Colonic mucosa (tissue), 4 donors: ENCODE measurements at regions not wholly inside any gene's neighbourhood (a gene's known extent, or its start where the extent isn't known, plus 50 kb on each side); places are given as distances from the start of the nearest gene placed in this dataset.
"Not testable (repeated sequence)": the region's sequence is repeated elsewhere in the genome, so short reads cannot be mapped to it uniquely, and the experiment has no call there.

Source experiments
- DNase-seq: peaks from one replicate; pipeline ENCODE4 v3.0.0-alpha.2; 2020
- H3K27ac ChIP-seq: fragments of 200-600 bp; one replicate; pipeline ENCODE4 v1.8.0; 2021
- H3K27me3 ChIP-seq: fragments of 200-600 bp; one replicate; pipeline ENCODE4 v1.8.0; 2021
- H3K36me3 ChIP-seq: fragments of 200-600 bp; one replicate; pipeline ENCODE4 v1.8.0; 2021
- H3K4me1 ChIP-seq: fragments of 200-600 bp; one replicate; pipeline ENCODE4 v1.8.0; 2021; ENCODE audit warnings: mild to moderate bottlenecking
- H3K4me3 ChIP-seq: fragments of 200-600 bp; one replicate; pipeline ENCODE4 v1.8.0; 2021
- H3K9ac ChIP-seq, 2 donors: one replicate each; pipeline ENCODE4 v1.7.0; 2013; ENCODE audit warnings: control low read depth in 2 of 2, low read depth in 2 of 2, low read length in 2 of 2
- H3K9me3 ChIP-seq: fragments of 200-600 bp; one replicate; pipeline ENCODE4 v1.8.0; 2021
- intact Hi-C: fragments of 100-400 bp; cut with DNase I; formaldehyde crosslinking; loops from one replicate; pipeline ENCODE4 v1.14.1; 2022
- TF ChIP-seq, protein P1 (sequence below): fragments of 200-600 bp; IDR thresholded peaks from one replicate; pipeline ENCODE4 v1.8.0; 2022; ENCODE audit warnings: antibody characterized with exemption, mild to moderate bottlenecking
- donor health status: healthy.
- donor health status: DM: no; HTN: no; CAD: no.
- donor health status: DM: no; HTN: no; CAD: no.

DNA sequence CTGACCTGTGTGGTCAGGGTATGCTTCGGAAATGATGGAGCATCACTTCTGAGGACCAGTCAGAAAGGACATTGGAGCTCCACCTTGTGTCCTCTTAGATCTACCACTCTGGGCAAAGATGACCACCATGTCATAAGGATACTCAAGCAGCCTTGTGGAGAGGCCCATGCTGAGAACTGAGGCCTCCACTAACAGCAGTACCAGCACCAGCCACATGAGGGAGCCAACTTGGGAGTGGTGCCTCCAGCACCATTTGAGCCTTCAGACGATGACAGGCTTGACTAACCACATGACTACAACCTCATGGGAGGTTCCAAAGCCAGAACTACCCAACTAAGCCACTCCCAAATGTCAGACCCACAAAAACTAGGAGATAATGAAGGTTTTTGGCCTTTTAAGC, 116.0 kb downstream of the NPTX2 start:
- intact Hi-C loops = no loop called here
- no peaks in the 10 kb centered on the region for H3K4me1 ChIP-seq
- no peaks in the 10 kb centered on the region for H3K36me3 ChIP-seq
- peak; percentile 44 for DNase-seq
- H3K27ac ChIP-seq = no peak overlapping the region
- TF ChIP-seq, protein P1, sequence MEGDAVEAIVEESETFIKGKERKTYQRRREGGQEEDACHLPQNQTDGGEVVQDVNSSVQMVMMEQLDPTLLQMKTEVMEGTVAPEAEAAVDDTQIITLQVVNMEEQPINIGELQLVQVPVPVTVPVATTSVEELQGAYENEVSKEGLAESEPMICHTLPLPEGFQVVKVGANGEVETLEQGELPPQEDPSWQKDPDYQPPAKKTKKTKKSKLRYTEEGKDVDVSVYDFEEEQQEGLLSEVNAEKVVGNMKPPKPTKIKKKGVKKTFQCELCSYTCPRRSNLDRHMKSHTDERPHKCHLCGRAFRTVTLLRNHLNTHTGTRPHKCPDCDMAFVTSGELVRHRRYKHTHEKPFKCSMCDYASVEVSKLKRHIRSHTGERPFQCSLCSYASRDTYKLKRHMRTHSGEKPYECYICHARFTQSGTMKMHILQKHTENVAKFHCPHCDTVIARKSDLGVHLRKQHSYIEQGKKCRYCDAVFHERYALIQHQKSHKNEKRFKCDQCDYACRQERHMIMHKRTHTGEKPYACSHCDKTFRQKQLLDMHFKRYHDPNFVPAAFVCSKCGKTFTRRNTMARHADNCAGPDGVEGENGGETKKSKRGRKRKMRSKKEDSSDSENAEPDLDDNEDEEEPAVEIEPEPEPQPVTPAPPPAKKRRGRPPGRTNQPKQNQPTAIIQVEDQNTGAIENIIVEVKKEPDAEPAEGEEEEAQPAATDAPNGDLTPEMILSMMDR = peak; percentile 37
- no peaks in the 10 kb centered on the region for H3K27me3 ChIP-seq
- no peaks in the 10 kb centered on the region for H3K9me3 ChIP-seq
- no peak overlapping the region for H3K4me3 ChIP-seq
- H3K9ac ChIP-seq = no peak overlapping the region

DNA sequence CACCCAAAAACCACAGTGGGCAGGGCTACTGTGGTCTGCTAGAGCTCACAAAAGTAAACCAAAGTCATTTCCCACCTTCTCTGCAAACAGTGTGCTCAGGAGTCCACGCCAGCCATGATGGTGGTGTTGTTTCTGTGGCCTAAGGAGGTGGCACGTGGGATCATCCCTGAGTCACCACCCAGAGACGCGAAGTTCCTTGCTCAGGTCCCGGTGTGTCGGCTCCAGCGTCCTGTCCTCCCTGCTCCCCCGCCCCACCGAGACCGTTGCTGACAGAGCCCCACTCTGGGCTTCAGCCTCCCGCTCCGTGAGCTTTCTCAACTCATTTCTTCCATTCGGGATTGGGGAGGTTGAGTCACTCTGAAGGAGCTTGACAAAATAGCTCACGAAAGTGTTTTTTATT, 118.7 kb downstream of the NPTX2 start:
- no peak overlapping the region for H3K27ac ChIP-seq
- no peak overlapping the region for H3K9ac ChIP-seq
- TF ChIP-seq, protein P1 = no peak
- H3K4me1 ChIP-seq = no peaks in the 10 kb centered on the region
- no peak overlapping the region for H3K4me3 ChIP-seq
- H3K9me3 ChIP-seq = no peaks in the 10 kb centered on the region
- intact Hi-C loops = no loop called here
- no peaks in the 10 kb centered on the region for H3K36me3 ChIP-seq
- H3K27me3 ChIP-seq = no peaks in the 10 kb centered on the region
- DNase-seq = no peak

DNA sequence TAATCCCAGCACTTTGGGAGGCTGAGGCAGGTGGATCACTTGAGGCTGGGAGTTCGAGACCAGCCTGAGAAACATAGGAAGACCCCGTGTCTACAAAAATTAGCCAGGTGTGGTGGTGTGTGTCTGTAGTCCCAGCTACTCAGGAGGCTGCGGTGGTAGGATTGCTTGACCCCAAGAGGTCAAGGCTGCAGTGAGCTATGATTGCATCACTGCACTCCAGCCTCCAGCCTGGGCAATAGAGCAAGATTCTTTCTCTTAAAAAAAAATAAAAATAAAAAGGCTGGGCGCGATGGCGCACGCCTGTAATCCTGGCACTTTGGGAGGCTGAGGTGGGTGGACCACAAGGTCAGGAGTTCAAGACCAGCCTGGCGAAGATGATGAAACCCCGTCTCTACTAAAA, 119.4 kb downstream of the NPTX2 start:
- H3K4me1 ChIP-seq, H3K36me3 ChIP-seq, intact Hi-C loops, H3K27ac ChIP-seq, H3K4me3 ChIP-seq, H3K9me3 ChIP-seq, H3K27me3 ChIP-seq, H3K9ac ChIP-seq, DNase-seq: not testable (repeated sequence)

DNA sequence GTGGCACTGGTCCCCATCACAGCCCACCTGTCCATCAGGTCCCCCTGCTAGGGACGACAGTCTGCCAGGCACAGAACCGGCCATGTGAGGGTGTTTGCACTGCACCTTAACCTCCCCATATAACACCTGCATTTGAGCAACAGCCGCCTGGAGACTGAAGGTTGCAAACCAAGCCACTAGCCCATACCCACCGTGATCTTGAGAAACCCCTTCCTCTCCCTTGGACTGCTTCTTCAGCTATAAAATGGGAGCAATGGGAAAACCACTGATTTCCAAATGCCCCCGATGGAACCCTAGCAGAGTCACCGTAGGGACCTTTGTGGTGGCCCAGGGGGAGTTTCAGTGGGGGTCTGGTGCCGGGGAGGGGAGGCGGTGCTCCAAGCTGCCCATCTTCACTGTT, 120.1 kb downstream of the NPTX2 start:
- TF ChIP-seq, protein P1 = no peak
- no peak overlapping the region for H3K9ac ChIP-seq
- DNase-seq = no peak
- H3K9me3 ChIP-seq = no peaks in the 10 kb centered on the region
- no peaks in the 10 kb centered on the region for H3K27me3 ChIP-seq
- H3K27ac ChIP-seq = no peak overlapping the region
- intact Hi-C loops = no loop called here
- no peaks in the 10 kb centered on the region for H3K4me1 ChIP-seq
- no peak overlapping the region for H3K4me3 ChIP-seq
- no peaks in the 10 kb centered on the region for H3K36me3 ChIP-seq

DNA sequence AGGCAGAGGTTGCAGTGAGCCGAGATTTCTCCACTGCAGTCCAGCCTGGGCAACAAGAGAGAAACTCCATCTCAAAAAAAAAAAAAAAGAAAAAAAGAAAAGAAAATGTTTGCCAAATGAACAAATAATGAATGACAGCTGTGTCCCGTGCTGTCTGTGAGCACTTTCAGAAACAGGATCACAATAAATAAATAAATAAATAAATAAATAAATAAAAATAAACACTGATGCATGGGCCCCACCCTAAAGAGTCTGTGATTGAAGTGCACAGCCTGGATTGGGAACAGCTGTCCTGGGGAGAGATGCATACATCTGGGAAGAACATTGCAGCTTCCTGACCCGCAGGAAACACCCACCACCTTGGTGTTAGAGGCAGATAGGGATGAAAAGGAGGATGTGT, 123.6 kb downstream of the NPTX2 start:
- no peak overlapping the region for H3K9ac ChIP-seq
- no peak for DNase-seq
- TF ChIP-seq, protein P1 = no peak
- no peaks in the 10 kb centered on the region for H3K36me3 ChIP-seq
- no peak overlapping the region for H3K4me3 ChIP-seq
- H3K4me1 ChIP-seq = no peaks in the 10 kb centered on the region
- no peaks in the 10 kb centered on the region for H3K27me3 ChIP-seq
- no peaks in the 10 kb centered on the region for H3K9me3 ChIP-seq
- intact Hi-C loops = no loop called here
- H3K27ac ChIP-seq = no peak overlapping the region

DNA sequence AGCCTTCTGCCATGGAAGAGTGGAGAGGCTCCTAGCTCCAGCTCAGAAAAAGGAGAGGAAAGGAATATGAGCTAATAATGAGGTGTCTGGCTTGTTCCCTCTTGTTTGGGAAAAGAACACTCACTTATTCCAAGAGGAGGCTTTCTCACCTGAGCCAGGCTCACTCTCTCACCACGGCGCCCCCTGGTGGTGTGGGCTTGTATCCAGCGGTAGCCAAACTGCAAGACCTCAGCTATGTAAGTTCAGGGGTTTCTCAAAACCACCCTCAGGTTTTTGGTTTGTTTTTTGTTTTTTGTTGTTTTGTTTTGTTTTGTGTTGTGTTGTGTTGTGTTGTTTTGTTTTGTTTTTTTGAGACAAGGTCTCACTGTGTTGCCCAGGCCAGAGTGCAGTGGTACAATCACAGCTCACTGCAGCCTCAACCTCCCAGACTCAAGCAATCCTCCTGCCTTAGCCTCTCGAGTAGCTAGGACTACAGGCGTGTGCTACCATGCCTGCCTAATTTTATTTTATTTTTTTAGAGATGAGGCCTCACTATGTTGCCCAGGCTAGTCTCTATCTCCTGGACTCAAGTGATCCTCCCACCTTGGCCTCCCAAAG, 124.0 kb downstream of the TMEM130 start:
- DNase-seq = peak; percentile 76
- TF ChIP-seq, protein P1 = peak; percentile 79
- Histone ChIP-seq H3K27me3 (no peaks in the 10 kb centered on the region), H3K36me3 (no peaks in the 10 kb centered on the region), H3K4me3 (no peak overlapping the region), H3K9me3 (no peaks in the 10 kb centered on the region), H3K4me1 (no peaks in the 10 kb centered on the region), H3K27ac (no peak overlapping the region), H3K9ac (no peak overlapping the region)
- intact Hi-C loops = loop anchor here (2.0 to 5.0 kb wide), 2 partner anchors 96 to 311 kb away; no protein-coding TSS in a partner anchor
